ENCODE measurements at regions not wholly inside any gene's neighbourhood (a gene's known extent, or its start where the extent isn't known, plus 50 kb on each side); places are given as distances from the start of the nearest gene placed in this dataset.

DNA sequence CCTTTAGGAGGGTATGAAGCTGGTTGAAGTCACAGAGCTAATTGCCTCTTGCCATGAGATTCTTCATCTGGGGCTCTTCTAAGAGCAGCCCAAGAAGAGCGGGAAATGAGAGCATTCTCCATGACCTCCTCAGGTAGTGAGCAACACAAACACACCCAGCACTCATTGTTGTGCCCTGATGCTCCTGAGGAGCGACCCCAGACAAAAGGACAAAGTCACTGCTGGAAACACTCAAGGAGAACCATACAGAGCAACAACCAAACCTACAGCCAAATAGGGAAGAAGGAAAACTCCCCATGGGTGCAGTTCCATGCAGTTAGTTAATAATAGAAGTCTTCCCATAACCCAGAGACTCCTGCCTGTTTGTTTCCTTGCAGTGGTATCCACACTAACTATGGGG is 426.0 kb upstream of the CRIM1 start:
- H3K9me3 Mint-ChIP-seq = no peaks in the 10 kb centered on the region
- H3K27me3 Mint-ChIP-seq = peaks cover 7% of the 10 kb centered on the region
- DNase-seq (no peak), ATAC-seq (no peak)
- H3K27ac Mint-ChIP-seq = no peak overlapping the region
- H3K4me1 Mint-ChIP-seq = no peaks in the 10 kb centered on the region
- H3K4me3 Mint-ChIP-seq = no peak overlapping the region

DNA sequence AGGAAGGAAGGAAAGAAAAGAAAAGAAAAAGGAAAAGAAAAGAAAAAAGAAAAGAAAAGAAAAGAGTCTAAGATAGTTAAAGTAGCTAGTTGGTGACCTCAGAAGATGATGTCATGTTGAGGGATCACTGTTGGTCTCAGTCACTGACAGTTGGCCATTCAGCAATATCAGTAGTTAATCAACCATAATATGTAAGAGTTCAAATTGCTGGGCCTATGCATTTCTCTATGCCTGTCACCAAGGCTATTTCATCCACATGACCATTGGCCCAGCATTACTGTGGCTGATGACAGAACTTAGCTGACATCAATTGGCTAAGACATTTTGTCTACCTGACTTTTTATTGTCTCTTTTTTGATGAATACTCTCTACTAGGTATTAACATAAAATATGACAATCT is 435.5 kb upstream of the CRIM1 start:
- no peak for DNase-seq
- Mint-ChIP-seq H3K9me3 (no peaks in the 10 kb centered on the region), H3K4me1 (no peaks in the 10 kb centered on the region), H3K27me3 (no peaks in the 10 kb centered on the region), H3K4me3 (no peak overlapping the region), H3K27ac (peak overlapping the region in 1 of 2 donors; percentile 58)
- no peak for ATAC-seq

GRCh38 chr2:35915261-35915660 is 440.3 kb upstream of the CRIM1 start:
- DNase-seq = no peak
- Mint-ChIP-seq H3K27ac (no peak overlapping the region), H3K27me3 (no peaks in the 10 kb centered on the region), H3K4me1 (no peaks in the 10 kb centered on the region), H3K4me3 (no peak overlapping the region), H3K9me3 (no peaks in the 10 kb centered on the region)
- no peak for ATAC-seq

GRCh38 chr2:35891936-35892335 is 463.6 kb upstream of the CRIM1 start:
- no peaks in the 10 kb centered on the region for H3K27me3 Mint-ChIP-seq
- H3K27ac Mint-ChIP-seq = peak overlapping the region in 1 of 2 donors; percentile 21
- H3K9me3 Mint-ChIP-seq = peaks cover 0 to 5% of the 10 kb centered on the region in 2 donors
- peaks cover 9% of the 10 kb centered on the region for H3K4me1 Mint-ChIP-seq
- no peak for ATAC-seq
- peak overlapping the region in 1 of 2 donors; percentile 27 for H3K4me3 Mint-ChIP-seq
- DNase-seq = no peak

GRCh38 chr2:35891528-35891927 is 464.1 kb upstream of the CRIM1 start:
- H3K27ac Mint-ChIP-seq = peak overlapping the region in 1 of 2 donors; percentile 21
- no peak overlapping the region for H3K4me3 Mint-ChIP-seq
- peaks cover 0 to 5% of the 10 kb centered on the region in 2 donors for H3K9me3 Mint-ChIP-seq
- peaks cover 9% of the 10 kb centered on the region for H3K4me1 Mint-ChIP-seq
- DNase-seq (no peak), ATAC-seq (no peak)
- H3K27me3 Mint-ChIP-seq = no peaks in the 10 kb centered on the region

GRCh38 chr2:35887146-35887545 is 468.4 kb upstream of the CRIM1 start:
- no peak overlapping the region for H3K27ac Mint-ChIP-seq
- no peaks in the 10 kb centered on the region for H3K27me3 Mint-ChIP-seq

DNA sequence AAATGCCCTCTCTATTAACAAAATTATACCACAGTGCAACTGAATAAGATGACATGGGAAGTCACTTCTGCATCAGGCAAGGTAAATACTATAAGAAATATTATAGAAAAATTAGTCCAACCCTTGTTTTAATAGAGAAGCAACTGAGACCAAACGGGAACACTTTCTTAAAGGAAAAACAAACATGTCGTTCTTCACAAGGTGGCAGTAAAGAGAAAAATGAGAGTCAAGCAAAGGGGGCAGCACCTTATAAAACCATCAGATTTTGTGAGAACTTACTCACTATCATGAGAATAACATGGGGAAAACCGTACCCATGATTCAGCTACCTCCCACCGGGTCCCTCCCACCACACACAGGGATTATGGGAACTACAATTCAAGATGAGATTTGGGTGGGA is 481.7 kb upstream of the CRIM1 start:
- DNase-seq (no peak), ATAC-seq (no peak)
- Mint-ChIP-seq H3K27ac (no peak overlapping the region), H3K27me3 (peaks cover 14% of the 10 kb centered on the region), H3K4me1 (no peaks in the 10 kb centered on the region), H3K9me3 (no peaks in the 10 kb centered on the region), H3K4me3 (no peak overlapping the region)

More at GRCh38 chr2:35887146-35887545, 468.4 kb upstream of the CRIM1 start:
- peaks cover 7% of the 10 kb centered on the region for H3K4me1 Mint-ChIP-seq
- no peak for ATAC-seq
- no peak for DNase-seq
- H3K4me3 Mint-ChIP-seq = no peak overlapping the region
- H3K9me3 Mint-ChIP-seq = peaks cover 0 to 5% of the 10 kb centered on the region in 2 donors

DNA sequence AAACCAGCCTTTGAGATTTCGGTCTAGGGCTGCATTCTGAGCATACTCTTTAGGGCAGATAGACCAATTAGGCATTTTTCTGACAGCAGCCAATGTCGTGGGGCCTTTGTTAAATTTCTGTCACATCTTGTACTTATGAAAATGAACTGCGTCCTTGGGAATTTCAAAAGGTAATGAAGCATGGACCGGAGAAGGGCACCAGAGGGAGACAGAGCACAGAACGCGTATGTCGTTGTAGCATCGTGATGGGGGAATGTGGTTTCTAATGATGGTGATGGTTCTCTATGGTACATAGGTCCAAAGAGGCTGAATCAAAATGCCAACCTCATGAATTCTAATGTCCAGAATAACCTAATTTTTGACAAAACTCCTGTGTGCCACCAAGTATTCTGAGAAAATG is 483.9 kb upstream of the CRIM1 start:
- H3K27ac Mint-ChIP-seq = no peak overlapping the region
- peaks cover 14% of the 10 kb centered on the region for H3K27me3 Mint-ChIP-seq
- no peak for ATAC-seq
- DNase-seq = no peak
- H3K9me3 Mint-ChIP-seq = no peaks in the 10 kb centered on the region
- H3K4me1 Mint-ChIP-seq = no peaks in the 10 kb centered on the region
- no peak overlapping the region for H3K4me3 Mint-ChIP-seq

- DNase-seq (no peak), ATAC-seq (no peak)
- Mint-ChIP-seq H3K27ac (no peak overlapping the region), H3K4me3 (no peak overlapping the region), H3K4me1 (no peaks in the 10 kb centered on the region), H3K9me3 (no peaks in the 10 kb centered on the region), H3K27me3 (peaks cover 14% of the 10 kb centered on the region)
These were observed 484.9 kb upstream of the CRIM1 start for GRCh38 chr2:35870713-35871112.

DNA sequence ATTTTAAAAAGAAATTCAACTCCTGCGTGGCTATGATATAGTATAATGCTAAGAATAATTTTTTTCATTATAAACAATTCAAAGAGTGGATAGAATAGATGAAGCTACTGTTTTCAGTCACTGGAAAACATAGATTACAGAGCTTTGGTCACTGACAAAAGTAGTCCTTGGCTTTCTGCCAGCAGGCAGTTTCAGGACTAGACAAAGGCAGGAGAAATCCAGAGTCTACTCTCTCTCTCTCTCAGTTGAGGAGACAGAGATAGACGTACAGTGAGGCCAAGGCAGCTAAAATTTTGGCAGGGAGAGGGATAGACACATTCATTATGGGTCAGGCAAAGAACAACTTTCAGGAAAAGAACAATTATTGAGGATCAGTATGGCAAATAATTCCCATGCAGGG is 491.4 kb upstream of the CRIM1 start:
- Mint-ChIP-seq H3K27me3 (no peaks in the 10 kb centered on the region), H3K27ac (no peak overlapping the region), H3K4me3 (no peak overlapping the region), H3K4me1 (no peaks in the 10 kb centered on the region), H3K9me3 (no peaks in the 10 kb centered on the region)
- DNase-seq (no peak), ATAC-seq (no peak)

GRCh38 chr2:35858216-35858615 is 497.4 kb upstream of the CRIM1 start:
- Mint-ChIP-seq H3K27ac (no peak overlapping the region), H3K27me3 (no peaks in the 10 kb centered on the region), H3K4me3 (no peak overlapping the region), H3K4me1 (no peaks in the 10 kb centered on the region), H3K9me3 (peaks cover 0 to 8% of the 10 kb centered on the region in 2 donors)
- DNase-seq = no peak
- ATAC-seq = no peak

DNA sequence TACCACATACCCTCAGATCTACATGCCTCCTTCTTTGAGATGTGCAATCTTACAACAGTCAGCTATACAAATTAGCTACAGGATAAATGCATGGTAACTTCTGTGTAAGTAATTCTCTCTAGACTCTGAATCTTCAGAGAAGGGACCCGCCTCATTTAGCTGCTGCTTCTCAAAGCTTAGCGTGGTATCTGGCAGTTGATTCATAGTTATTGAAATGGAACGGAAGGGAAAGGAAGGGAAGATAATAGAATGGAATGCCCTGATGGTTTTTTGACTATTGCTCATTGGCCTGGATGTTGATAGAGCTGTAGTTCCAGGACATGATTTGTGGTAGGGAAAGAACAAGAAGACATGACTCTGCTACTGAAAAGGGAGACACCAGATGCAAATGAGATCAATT is 498.1 kb upstream of the CRIM1 start:
- no peaks in the 10 kb centered on the region for H3K4me1 Mint-ChIP-seq

DNA sequence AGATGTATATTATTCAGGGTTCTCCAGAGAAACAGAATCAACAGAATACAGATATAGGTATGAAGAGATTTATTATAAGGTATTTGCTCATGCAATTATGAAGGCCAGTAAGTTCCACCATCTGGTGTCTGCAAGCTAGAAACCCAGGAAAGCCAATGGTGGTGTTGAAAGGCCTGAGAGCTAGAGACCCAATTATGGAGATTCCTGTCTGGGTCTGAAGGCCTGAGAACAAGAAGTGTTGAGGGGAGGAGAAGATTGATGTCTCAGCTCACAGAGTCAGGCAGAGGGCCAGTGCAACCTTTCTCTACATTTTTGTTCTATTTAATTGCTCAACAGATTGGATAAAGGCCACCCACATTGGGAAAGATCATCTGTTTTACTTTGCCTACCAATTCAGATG is 524.2 kb upstream of the CRIM1 start:
- H3K27ac Mint-ChIP-seq = no peak overlapping the region
- ATAC-seq (no peak), DNase-seq (no peak)
- no peaks in the 10 kb centered on the region for H3K27me3 Mint-ChIP-seq
- no peak overlapping the region for H3K4me3 Mint-ChIP-seq
- no peaks in the 10 kb centered on the region for H3K9me3 Mint-ChIP-seq
- no peaks in the 10 kb centered on the region for H3K4me1 Mint-ChIP-seq

More for the DNA sequence above, 498.1 kb upstream of the CRIM1 start:
- Mint-ChIP-seq H3K4me3 (no peak overlapping the region), H3K27ac (no peak overlapping the region), H3K9me3 (peaks cover 0 to 8% of the 10 kb centered on the region in 2 donors), H3K27me3 (peaks cover 2% of the 10 kb centered on the region)
- ATAC-seq (no peak), DNase-seq (no peak)

- Mint-ChIP-seq H3K27me3 (no peaks in the 10 kb centered on the region), H3K4me3 (no peak overlapping the region), H3K4me1 (no peaks in the 10 kb centered on the region), H3K9me3 (no peaks in the 10 kb centered on the region), H3K27ac (no peak overlapping the region)
- no peak for DNase-seq
- no peak for ATAC-seq
These were observed 524.7 kb upstream of the CRIM1 start for GRCh38 chr2:35830833-35831232.

GRCh38 chr2:35827086-35827485 is 528.5 kb upstream of the CRIM1 start:
- DNase-seq = no peak
- ATAC-seq = no peak
- H3K27ac Mint-ChIP-seq = no peak overlapping the region
- no peaks in the 10 kb centered on the region for H3K4me1 Mint-ChIP-seq
- H3K27me3 Mint-ChIP-seq = peaks cover 2% of the 10 kb centered on the region
- no peak overlapping the region for H3K4me3 Mint-ChIP-seq
- no peaks in the 10 kb centered on the region for H3K9me3 Mint-ChIP-seq

- no peaks in the 10 kb centered on the region for H3K4me1 Mint-ChIP-seq
- ATAC-seq (no peak), DNase-seq (no peak)
- H3K9me3 Mint-ChIP-seq = no peaks in the 10 kb centered on the region
- H3K27me3 Mint-ChIP-seq = peaks cover 7% of the 10 kb centered on the region
- no peak overlapping the region for H3K4me3 Mint-ChIP-seq
- H3K27ac Mint-ChIP-seq = no peak overlapping the region
These were observed 532.9 kb upstream of the CRIM1 start for GRCh38 chr2:35822716-35823115.

- no peak overlapping the region for H3K27ac Mint-ChIP-seq
- H3K27me3 Mint-ChIP-seq = peaks cover 7% of the 10 kb centered on the region
- DNase-seq = no peak
- H3K4me1 Mint-ChIP-seq = no peaks in the 10 kb centered on the region
- no peak for ATAC-seq
- H3K4me3 Mint-ChIP-seq = no peak overlapping the region
- H3K9me3 Mint-ChIP-seq = no peaks in the 10 kb centered on the region
These were observed 533.9 kb upstream of the CRIM1 start for GRCh38 chr2:35821675-35822074.

All from stimulated activated naive CD8-positive, alpha-beta T cell treated with anti-CD3 and anti-CD28 coated beads, Interleukin-15, amount 100 ng/mL, for 72 hours (primary cell).